ENCODE measurements at regions not wholly inside any gene's neighbourhood (a gene's known extent, or its start where the extent isn't known, plus 50 kb on each side); places are given as distances from the start of the nearest gene placed in this dataset.

DNA sequence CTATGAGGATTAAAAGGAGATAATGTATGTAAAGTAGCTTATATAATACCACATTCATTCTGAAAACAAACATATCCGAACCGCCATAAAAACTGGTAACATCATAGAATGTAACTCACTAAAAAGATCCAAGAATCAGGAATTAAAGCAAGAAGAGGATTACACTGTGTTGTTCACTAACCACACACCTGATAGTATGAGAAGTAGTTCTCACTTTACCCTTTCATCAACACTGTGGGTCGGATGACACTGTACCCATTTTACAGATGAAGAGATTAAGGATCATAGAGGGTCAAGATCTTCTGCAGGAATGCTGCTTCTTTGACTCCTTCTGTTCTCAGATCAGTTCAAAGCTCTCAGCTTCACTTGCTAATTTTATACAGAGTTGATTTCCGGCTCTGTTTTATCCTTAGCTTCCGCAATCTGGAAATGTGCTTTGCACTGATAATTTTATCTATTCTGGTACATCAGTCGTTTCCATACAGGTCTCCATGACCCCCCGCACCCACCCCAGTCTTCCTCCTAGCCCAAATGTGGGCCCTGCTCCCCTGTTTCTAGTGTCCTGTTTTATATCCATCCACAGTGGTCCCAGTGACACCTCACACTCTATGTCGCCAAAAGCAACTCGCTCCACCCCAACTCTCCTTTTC, 288.6 kb upstream of the CCL2 start:
- TF ChIP-seq, protein P1, sequence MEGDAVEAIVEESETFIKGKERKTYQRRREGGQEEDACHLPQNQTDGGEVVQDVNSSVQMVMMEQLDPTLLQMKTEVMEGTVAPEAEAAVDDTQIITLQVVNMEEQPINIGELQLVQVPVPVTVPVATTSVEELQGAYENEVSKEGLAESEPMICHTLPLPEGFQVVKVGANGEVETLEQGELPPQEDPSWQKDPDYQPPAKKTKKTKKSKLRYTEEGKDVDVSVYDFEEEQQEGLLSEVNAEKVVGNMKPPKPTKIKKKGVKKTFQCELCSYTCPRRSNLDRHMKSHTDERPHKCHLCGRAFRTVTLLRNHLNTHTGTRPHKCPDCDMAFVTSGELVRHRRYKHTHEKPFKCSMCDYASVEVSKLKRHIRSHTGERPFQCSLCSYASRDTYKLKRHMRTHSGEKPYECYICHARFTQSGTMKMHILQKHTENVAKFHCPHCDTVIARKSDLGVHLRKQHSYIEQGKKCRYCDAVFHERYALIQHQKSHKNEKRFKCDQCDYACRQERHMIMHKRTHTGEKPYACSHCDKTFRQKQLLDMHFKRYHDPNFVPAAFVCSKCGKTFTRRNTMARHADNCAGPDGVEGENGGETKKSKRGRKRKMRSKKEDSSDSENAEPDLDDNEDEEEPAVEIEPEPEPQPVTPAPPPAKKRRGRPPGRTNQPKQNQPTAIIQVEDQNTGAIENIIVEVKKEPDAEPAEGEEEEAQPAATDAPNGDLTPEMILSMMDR (IDR thresholded peaks at IDR 0.05), result no peak
- no peak for TF ChIP-seq POLR2A (IDR thresholded peaks at IDR 0.05)

Measured in testis (tissue), 2 donors.